IPS-NIHi11 (cell line): ENCODE measurements at regions not wholly inside any gene's neighbourhood (a gene's known extent, or its start where the extent isn't known, plus 50 kb on each side); places are given as distances from the start of the nearest gene placed in this dataset.

Experiments
- DNase-seq: peaks from one replicate; pipeline ENCODE4 v3.0.0; 2012; ENCODE audit warnings: mixed read lengths, low spot score

- DNase-seq, result no peak
Measured at GRCh38 chr18:78151948-78152725, 827.5 kb upstream of the SALL3 start.

- no peak for DNase-seq
Measured at GRCh38 chr18:78153362-78153761, 826.3 kb upstream of the SALL3 start.

GRCh38 chr18:78154444-78154843, 825.2 kb upstream of the SALL3 start:
- DNase-seq, result no peak

GRCh38 chr18:78154853-78155252, 824.8 kb upstream of the SALL3 start:
- no peak for DNase-seq

- no peak for DNase-seq
Measured at GRCh38 chr18:78156466-78156865, 823.2 kb upstream of the SALL3 start.

GRCh38 chr18:78158943-78159342, 820.7 kb upstream of the SALL3 start:
- DNase-seq, result no peak

- no peak for DNase-seq
Measured at GRCh38 chr18:78159397-78159796, 820.2 kb upstream of the SALL3 start.

- no peak for DNase-seq
Measured at GRCh38 chr18:78160961-78161656, 818.5 kb upstream of the SALL3 start.

GRCh38 chr18:78165525-78165924, 814.1 kb upstream of the SALL3 start:
- DNase-seq, result no peak

GRCh38 chr18:78168526-78168925, 811.1 kb upstream of the SALL3 start:
- DNase-seq, result no peak

- DNase-seq, result no peak
Measured at GRCh38 chr18:78169174-78169864, 810.3 kb upstream of the SALL3 start.

GRCh38 chr18:78171954-78172353, 807.7 kb upstream of the SALL3 start:
- no peak for DNase-seq

GRCh38 chr18:78174737-78175136, 804.9 kb upstream of the SALL3 start:
- no peak for DNase-seq

- no peak for DNase-seq
Measured at GRCh38 chr18:78178812-78179211, 800.8 kb upstream of the SALL3 start.

- no peak for DNase-seq
Measured at GRCh38 chr18:78180741-78181140, 798.9 kb upstream of the SALL3 start.

GRCh38 chr18:78183815-78184214, 795.8 kb upstream of the SALL3 start:
- DNase-seq, result no peak

- no peak for DNase-seq
Measured at GRCh38 chr18:78191276-78191675, 788.3 kb upstream of the SALL3 start.

- DNase-seq, result no peak
Measured at GRCh38 chr18:78192054-78192453, 787.6 kb upstream of the SALL3 start.

- DNase-seq, result no peak
Measured at GRCh38 chr18:78196280-78196679, 783.3 kb upstream of the SALL3 start.

- DNase-seq, result no peak
Measured at GRCh38 chr18:78199002-78199401, 780.6 kb upstream of the SALL3 start.

GRCh38 chr18:78199611-78200010, 780.0 kb upstream of the SALL3 start:
- no peak for DNase-seq

GRCh38 chr18:78207942-78208341, 771.7 kb upstream of the SALL3 start:
- no peak for DNase-seq

- DNase-seq, result no peak
Measured at GRCh38 chr18:78208461-78208860, 771.2 kb upstream of the SALL3 start.
